Activated T-cell treated with anti-CD3 and anti-CD28 coated beads, Interleukin-2, amount 50 U/mL, for 48 hours (primary cell): ENCODE measurements at regions not wholly inside any gene's neighbourhood (a gene's known extent, or its start where the extent isn't known, plus 50 kb on each side); places are given as distances from the start of the nearest gene placed in this dataset.

ENCODE experiments used
- DNase-seq, 2 experiments: peaks; one replicate each; pipeline ENCODE4 v3.0.0-alpha.2; 2020

DNA sequence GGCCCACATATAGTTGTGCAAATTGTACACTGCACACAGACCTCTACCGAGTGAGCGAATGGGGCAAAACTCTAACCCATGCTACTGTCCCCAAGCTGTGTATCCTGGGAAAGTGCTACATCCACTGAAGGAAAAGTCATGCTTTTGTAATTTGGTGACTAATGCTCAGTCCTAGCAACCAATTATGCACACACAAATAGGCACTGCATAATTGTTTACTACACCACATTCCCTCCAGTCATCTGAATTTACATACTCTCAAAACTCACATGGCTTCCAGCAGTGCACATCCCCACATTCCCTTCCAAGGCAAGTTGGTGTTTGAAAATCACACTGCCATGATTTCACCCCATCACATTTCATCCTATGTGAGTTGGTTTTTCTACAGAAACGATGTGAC, 125.9 kb upstream of the OSMR start:
- no peak for DNase-seq

DNA sequence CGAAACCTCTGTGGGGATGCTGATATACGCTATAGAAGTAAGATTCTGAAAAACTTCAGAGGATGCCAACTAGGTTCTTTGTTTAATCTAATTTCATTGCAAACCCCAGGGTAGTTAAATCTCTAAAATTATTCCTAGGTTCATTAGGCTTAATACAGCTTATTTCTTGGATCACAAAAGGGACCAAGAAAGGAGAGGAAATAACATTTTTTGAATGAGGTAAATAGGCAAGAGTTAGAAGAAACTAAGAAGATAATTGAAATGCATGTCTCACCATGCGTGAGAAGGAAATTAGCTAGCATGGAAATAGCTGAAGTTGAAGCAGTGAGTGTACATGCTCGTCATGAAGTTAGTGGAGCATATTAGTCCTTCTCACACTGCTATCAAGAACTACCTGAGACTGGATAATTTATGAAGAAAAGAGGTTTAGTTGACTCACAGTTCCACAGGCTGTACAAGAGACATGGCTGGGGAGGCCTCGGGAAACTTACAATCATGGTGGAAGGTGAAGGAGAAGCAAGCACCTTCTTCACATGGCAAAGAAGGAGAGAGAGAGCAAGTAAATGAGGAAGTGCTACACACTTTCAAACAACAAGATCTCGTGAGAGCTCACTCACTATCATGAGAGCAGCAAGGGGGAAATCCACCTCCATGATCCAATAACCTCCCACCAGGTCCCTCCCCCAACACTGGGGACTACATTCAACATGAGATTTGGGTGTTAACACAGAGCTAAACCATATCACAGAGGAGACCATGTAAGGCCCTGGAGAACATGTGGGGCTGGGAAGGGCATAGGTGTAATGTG, 125.1 kb upstream of the OSMR start:
- DNase-seq: no peak

DNA sequence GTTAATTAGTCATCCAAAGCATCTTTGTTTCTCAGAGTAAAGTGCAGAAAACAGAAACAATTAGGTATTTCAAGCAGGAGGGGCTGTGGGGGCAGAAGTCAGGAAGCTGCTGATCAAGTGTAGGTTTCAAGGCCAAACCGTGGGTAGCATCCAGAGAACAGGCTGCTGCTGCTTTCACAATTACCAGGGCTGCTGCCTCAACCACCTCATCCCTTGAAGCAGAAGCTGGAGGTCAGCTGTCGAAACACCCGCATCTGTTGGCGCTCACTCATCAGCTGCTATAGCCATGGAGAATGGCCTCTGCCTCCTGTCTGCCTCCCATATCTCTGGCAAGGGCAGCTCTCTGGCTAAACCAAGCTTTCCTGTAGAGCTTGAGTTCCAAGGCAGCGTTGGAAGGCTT, 122.9 kb upstream of the OSMR start:
- peak in 1 of 2 experiments; percentile 19 for DNase-seq

DNA sequence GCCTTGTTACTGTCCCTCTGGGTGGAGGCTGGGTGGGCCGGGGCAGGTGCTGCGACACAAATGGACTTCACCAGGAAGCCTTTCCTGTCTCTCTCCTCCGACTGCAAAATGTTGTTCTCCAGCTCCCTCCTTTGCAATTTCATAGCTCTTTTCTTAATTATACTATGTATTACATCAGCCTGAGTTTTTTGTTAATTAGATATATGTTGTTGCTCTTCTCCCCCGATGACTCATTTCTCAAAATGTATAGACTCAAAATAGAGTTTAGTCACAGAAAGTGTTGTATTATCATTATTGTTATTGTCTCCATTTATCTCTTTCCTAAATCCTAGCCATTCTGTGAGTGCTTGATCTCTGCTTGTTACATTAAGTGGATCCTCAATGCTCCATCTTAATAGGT, 122.4 kb upstream of the OSMR start:
- no peak for DNase-seq

DNA sequence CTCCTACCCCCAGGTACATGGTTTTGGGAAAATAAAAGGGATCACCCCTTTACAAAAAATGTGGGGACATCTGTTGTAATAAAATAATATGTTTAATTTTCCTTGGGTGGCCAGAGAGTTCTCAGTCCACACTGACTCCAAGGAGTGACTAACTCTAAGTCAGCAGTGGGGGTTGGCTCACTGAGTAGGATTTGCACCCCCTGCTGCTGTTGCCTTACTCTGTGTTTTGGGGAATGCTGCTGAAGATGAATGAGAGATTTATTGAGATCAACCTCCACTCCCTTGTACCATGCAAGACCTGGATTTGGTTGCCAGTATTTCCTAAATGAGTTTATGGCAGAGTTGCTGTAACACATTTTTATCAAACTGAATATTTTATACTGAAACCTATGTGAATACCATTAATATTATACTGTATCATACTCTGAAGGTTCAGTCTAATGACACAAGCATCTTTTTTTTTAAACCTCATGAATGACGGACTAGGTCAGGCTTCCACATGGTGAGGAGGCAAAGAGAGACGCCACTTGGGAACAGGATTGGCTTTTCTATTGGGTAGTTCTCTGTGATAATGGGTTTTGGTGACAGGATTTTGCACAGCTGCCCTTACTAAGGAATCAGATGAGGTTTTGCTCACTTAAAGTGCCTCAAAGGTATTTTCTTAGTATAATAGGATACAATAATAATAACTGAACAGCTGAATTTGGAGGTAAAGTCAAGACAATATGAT, 121.3 kb upstream of the OSMR start:
- DNase-seq: no peak

DNA sequence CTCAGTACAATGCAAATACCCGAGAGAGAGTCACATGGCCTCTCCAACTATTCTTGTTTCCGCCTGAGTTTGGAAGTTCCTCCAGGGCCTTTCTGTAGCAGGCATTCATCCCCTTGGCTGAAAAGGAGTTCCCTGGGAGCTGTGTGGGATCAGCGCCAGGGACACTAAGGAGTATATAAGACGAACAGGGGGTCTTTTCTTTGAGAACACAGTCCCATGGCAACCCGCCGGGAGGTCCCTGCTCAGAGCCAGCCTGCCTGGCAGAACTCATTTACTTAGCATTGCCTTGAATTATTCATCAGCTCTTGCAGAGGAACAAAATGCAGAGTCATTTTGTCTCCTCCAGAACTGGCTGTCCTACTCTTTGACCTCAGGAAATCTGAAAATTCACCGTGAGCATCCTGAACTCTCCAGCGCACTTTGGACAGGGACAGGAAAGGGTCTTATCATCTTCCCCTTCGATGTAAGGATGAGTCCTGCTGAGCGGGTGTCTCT, 120.4 kb upstream of the OSMR start:
- no peak for DNase-seq

DNA sequence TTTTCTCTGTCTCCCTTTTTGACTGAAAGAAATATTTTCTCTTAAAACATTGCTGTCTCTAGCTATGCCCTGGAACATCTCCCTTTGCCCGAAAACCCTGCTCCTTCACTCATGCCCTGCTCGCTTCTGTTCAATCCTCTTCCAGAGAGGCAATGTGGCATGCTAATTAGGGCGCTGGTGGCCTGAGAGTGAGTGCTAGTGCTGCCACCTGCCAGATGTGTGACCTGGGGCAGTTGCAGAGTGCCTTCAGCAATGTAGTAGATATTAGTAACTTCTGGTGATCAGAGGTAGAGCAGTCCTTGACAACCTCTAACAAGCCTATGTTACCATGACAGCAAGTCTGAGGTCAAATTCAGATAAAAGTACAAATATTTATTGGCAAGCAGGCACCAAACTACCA, 119.5 kb upstream of the OSMR start:
- DNase-seq: no peak

DNA sequence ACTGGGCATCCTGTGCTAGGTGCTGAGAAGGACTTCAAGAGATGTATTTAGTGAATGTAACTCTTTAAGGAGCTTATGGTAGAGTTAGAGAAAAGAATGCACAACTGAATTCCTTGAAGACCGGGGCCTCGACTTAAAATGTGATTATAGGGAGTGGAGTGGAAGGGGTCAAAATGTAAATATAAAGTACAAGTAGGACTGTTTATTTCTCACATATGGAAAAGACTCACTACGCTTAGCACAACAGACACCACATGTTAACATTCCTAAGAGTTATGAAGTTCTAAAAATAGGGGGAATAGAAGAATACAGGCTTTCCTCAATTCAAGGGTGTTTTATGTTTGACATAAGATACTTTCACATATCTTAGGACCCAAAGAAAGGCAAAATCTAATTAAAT, 117.8 kb upstream of the OSMR start:
- no peak for DNase-seq

DNA sequence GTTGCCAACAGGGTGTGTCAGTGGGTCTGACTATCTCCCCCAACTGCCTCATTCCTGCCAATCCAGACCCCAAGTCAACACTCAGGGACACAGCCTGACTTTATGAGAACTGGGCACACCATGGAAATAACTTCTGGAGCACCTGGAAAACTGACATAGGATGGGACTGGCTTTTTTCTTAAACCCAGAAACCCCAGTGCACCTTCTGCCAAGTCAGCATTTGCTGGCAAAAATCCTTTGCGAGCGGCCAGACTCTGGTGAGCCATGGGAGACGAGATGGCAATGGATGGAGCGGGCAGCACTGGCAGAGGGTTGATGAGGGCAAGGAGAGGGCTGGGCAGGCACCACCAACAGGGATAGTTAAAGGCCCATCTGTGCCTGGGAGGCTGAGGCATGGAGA, 114.4 kb upstream of the OSMR start:
- no peak for DNase-seq

DNA sequence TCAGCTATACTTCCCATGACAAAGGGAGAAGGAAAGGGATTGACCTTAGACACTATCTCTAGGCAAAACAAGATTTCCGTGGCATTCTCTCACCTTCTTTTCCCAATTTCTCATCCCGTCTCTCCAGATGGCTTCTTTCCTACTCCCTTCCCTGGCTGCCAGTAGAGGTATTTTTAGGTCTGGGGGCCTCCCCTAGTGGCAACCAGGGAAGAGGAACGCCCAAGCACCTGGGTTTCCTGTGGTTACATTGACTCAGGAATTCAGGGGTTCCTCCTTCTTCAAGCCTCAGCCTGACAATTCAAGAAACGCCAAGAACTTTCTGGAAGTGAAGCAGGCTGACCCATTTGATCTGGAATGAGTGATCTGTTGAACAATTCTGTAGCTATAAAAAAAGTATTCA, 111.5 kb upstream of the OSMR start:
- DNase-seq: no peak

DNA sequence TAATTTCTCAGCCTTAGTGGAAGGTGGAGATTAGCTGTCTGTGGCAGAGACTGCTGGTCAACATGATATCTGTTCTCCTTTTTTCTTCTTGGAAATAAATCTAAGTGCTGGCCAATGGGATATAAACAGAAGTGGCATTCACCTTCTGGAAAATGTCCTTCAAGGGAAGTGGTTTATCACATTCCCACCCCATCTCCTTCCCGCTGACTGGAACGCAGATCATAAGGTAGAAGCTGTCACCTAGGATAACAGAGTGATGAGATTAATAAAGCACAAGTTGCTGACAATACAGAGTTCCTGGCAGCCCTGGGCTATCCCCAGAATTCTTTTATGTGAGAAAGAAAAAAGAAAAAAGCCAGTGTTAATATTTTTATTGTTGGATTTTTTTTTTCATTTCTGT, 109.7 kb upstream of the OSMR start:
- no peak for DNase-seq

DNA sequence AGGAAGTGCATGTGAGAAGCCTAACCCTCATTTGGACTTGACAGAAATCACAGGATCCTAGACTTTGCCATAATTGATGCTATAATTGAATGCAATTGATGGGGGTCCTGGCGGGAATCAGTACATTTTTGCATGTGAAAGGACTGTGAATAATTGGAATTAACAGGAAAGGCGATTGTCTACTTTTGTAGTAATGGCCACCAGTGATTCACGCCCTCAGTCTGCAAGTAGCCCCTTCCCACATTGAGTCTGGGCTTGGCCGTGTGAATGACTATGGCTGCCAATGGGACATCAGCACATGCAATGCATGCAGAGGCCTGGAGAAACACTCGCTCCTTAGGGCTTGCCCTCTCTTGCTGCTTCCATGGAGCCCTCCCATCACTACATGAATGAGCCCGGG, 107.8 kb upstream of the OSMR start:
- no peak for DNase-seq

DNA sequence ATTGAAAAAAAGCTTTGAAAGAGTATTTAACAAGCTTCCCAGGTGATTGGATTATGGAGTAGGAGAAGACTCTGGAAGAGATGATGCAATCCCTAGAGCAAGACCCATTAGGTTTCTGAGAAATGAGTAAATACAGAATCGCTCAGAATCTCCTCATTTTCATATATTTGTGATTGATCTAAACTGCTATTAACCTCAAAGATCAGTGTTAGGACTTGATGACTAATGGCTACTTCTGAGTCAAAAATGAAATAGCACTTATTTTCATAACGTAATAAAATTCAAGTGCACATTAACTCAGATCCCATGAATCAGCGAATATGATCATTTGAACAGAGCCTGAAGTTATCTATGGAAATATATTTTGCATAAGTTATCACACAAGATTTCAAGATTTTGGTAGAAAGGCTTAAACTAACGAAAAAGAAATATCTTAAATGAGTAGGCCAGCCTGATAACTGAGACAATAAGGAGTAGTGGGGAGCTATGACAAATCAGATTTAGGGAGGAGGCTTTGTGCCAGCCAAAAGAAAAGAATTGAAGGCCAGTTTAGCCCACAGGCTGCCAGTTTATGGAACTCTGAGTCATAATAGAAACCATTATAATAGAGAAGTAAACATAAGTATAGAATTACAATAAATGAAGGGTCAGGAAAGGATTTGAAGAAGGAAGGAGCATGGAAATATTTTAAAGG, 106.7 kb upstream of the OSMR start:
- DNase-seq: no peak

DNA sequence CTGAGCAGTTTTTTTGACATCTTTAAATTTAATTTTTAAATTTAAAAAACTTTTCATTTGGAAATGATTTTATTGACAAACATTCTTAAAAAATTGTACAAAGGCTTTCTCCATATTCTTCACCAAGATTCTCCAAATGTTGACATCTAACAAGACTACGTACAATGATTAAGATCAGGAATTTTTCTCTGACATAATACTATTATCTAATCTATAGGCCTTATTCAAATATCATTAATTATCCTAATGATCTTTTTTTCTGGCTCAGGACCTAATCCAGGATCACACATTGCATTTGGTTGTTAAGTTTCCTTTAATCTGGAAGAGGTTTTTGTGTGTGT, 106.1 kb upstream of the OSMR start:
- DNase-seq: no peak

DNA sequence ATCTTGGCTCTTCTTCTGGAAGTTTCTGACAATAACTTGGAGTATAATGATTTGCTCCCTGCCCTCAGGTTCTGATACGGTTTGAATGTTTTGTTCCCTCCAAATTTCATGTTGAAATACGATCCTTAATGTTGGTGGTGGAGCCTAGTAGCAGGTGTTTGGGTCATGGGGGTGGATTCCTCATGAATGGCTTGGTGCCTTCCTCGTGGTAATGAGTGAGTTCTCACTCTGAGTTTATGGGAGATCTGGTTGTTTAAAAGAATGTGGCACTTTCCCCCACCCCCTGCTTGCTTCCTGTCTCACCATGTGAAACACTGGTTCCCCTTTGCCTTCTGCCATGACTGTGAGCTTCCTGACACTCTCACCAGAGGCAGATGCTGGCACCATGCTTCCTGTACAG, 103.0 kb upstream of the OSMR start:
- no peak for DNase-seq

DNA sequence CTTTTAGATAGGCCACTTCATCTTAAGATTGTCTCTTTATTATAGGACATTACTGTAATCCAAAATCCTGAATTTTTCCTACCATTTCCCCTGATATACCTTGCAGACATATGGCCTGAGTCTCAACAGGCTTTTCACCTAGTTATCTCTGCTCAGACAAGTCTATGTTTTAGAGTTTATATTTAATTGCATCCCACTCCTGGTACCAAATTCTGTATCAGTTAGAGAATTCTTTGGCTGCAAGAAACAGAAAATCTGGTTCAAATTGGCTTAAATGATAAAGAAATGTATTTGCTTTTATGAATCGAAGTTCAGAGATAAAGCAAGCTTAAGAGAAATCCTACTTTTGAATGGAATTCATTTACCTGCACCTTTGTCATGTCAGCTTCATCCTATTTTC, 102.2 kb upstream of the OSMR start:
- no peak for DNase-seq

DNA sequence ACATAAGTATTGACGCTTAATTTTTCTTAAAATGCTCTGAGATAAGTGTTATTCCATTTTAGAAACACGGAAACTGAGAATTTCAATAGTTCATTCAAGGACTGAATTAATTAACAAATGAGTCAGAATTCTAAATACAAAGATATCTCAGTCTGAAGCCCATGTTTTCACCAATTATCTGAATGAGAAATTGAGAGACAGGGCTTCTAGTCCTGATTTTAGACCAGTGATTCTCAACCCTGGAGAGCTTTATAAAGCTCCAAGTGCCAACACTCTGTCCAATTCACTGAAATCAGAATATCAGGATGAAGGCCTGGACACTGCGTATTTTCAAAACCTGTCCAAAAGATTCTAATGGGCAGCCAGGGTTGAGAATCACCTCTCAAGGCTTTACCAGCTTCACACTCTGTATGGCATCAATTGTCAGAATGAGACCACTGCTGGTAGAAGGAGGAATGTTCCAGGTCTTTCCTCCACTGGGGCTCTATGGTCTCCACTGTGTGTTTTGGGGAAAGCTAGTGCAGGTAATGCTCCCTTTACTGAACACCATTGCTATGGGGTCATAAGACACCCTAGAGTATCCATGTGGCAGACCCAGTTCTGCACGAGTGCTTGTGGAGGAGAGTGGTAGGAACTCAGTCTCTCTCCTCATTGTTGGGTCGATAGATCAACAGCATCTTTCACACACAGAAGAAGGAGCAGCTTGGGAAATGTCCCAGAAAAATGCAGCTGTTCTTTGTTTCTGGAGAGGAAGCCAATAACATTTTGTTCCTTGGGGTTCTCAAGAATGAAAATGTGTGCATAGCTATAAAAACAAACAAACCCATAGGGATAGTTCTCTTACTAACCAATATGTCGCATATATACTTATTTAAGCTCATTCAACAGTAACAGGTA, 99.7 kb upstream of the OSMR start:
- DNase-seq: no peak

DNA sequence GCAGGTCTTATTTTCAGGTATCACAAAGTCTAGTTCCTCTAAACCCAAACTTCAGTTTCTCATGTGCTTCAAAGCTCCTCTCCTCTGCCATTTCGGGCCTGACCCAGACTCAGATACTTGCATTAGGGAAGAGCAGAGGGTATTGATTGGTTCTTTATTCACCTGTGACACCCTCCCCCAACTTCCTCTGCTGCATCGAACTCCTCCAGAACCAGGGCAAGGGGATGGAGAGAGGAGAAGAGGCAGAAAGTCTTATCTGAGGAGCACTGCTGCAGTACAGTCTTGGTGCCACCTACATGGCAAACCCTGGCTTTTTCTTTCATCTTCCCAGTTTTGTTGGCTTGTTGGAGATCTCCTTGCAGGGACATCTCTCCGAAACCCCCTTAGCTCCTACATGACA, 96.0 kb upstream of the OSMR start:
- no peak for DNase-seq

DNA sequence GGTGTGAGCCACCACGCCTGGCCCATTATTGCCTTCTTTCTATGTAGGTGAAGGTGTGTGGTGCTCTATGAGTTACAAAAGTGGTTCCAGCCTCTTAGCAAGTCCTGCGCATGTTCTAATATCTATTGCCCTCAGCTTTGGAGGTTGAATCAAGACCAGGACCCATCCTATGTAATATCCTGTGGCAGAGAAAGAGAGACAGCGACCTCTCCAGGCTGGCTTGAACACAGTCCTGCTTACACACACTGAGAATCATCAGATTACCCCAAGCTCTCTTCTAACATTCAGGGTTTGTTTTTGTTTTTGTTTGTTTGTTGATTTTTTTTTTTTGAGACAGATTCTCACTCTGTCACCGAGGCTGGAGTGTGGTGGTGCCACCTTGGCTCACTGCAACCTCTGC, 94.7 kb upstream of the OSMR start:
- DNase-seq: no peak

DNA sequence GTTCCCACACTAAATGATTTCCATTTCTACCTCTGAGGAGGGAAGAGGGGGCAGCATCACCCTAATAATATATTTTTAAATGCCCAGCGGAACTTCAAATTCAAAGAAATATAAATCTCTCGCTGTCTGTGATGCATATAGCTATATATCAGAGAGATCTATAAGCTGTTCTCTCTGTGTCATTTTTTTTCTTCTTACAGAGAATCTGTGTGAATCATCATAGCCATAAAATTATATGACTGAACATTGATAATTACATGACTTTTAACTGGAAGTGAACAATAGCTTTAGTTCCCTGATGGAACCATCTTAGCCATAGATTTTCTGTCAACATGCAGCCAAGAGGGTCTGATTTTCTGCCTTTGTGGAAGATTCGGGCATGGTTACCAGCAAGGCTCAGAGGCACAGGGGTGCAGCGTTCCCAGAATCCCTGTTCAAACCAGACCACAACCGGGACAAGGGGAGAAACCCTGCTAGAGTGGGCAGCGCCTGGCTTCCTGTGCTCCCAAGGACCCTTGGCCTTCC, 93.7 kb upstream of the OSMR start:
- no peak for DNase-seq

DNA sequence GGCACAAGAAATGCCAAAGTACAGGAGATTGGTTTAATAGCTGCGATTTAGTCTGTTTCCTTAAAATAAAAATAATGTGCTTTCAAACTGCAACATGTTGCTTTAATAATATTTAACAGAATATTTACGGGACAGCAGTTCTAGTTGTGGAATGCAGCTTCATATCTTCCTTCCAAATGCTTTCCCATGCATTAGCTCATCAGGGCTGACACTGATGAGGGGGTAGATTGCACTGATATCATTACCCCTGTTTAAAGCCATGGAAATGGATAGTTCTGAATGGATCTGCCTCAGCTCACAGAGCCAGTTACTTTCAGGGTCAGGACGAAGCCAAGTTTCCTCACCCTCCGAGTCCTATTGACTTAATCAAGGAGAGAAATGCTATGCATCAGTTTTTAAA, 93.2 kb upstream of the OSMR start:
- DNase-seq: no peak

DNA sequence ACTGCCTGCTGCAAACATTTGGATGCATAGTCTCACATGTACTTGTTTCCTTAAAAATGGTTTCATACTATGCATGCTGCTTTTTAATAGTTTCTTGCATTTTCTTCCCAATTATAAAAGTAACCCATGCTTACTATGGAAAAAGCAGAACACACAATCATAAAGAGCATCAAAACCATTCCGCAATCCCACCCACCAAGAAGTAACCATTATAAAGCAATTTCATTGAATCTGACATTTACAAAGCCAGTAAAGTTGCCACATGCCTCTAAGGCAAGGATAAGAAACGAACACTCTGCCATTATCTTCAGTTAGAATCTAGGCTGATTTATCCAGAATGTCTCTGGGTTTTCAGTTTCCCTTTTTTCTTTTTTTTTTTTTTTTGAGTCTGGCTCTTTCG, 92.7 kb upstream of the OSMR start:
- DNase-seq: no peak

DNA sequence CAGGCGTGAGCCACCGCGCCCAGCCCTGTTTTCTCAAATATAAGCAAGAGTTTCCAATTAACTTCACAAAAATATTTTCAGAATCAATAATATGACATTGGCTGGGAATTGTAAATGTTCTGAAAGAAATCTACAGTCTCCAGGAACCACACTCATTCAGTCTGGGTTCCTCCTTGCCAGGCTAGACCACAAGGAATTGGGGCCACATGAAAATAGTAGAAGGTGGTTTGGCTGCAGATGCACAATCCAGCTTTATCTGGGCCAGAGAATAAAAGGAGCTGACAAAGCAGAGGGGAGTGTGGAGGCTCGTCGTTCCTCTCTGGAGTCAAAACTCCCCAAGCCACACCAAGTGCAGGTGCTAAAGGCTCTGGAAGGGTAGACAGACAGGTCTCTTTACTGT, 92.0 kb upstream of the OSMR start:
- DNase-seq: no peak
